ENCODE measurements at regions not wholly inside any gene's neighbourhood (a gene's known extent, or its start where the extent isn't known, plus 50 kb on each side); places are given as distances from the start of the nearest gene placed in this dataset.

DNA sequence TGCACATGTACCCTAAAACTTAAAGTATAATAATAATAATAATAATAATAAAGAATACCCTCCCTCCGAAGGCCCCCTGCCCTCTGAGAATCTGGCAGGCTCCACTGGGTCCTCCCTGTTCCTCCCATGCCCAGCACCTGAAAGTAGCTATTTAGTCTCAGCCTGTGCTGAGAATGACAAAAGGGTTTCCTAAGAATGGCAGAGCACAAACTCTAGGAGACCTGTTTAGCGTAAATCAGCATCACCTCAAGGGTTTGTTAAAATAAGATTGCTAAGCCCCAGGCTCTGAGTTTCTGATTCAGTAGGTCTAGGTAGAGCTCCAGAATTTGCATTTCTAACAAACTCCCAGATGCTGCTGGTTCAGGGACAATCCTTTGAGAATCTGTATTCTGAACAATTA lies 606.8 kb upstream of the CDH11 start:
- intact Hi-C loops (cut with DNase I): no loop called here
- peaks cover 0 to 9% (median 2%) of the 10 kb centered on the region in 4 donors for H3K9me3 ChIP-seq

DNA sequence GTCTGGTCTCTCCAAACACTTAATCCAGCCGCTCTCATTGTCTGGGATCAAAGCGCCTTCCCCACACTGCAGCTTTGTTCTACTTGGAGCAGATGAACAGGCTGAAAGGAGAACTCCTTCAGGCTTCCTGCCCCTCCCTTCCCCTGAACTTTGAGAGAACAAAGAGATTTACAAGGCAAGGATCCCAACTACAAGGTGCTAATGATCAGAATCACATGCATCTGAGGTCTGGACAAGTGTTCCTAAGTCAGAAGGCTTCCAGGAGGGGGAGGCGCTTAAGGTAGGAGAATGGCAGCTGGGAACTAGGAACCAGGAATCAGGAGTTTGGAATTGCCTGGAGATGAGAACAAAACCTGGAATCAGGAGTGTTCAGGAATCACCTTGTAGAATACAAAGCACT lies 606.3 kb upstream of the CDH11 start:
- no peak for TF ChIP-seq EP300 (IDR thresholded peaks at IDR 0.05)
- no peak for TF ChIP-seq POLR2AphosphoS5 (IDR thresholded peaks at IDR 0.05)
- TF ChIP-seq, protein P1, sequence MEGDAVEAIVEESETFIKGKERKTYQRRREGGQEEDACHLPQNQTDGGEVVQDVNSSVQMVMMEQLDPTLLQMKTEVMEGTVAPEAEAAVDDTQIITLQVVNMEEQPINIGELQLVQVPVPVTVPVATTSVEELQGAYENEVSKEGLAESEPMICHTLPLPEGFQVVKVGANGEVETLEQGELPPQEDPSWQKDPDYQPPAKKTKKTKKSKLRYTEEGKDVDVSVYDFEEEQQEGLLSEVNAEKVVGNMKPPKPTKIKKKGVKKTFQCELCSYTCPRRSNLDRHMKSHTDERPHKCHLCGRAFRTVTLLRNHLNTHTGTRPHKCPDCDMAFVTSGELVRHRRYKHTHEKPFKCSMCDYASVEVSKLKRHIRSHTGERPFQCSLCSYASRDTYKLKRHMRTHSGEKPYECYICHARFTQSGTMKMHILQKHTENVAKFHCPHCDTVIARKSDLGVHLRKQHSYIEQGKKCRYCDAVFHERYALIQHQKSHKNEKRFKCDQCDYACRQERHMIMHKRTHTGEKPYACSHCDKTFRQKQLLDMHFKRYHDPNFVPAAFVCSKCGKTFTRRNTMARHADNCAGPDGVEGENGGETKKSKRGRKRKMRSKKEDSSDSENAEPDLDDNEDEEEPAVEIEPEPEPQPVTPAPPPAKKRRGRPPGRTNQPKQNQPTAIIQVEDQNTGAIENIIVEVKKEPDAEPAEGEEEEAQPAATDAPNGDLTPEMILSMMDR (IDR thresholded peaks at IDR 0.05): no peak
- TF ChIP-seq POLR2A (IDR thresholded peaks at IDR 0.05; ENCODE audit: low read depth): no peak
- DNase-seq (ENCODE audit: extremely low spot score): no peak
- H3K4me3 ChIP-seq: no peak overlapping the region
- H3K27ac ChIP-seq (replicated peaks in 1 of 4): no peak overlapping the region
- peaks cover 0 to 9% (median 2%) of the 10 kb centered on the region in 4 donors for H3K9me3 ChIP-seq
- WGBS: 52% methylated on average over 3 of the region's 3 CpGs
- intact Hi-C loops (cut with DNase I): no loop called here
- H3K27me3 ChIP-seq: no peaks in the 10 kb centered on the region
- no peaks in the 10 kb centered on the region for H3K36me3 ChIP-seq
- peaks cover 0 to 11% (median 0%) of the 10 kb centered on the region in 4 donors for H3K4me1 ChIP-seq

More for the DNA sequence above, 606.8 kb upstream of the CDH11 start:
- WGBS: 90% methylated on average over 2 of the region's 2 CpGs
- no peaks in the 10 kb centered on the region for H3K36me3 ChIP-seq
- TF ChIP-seq EP300 (IDR thresholded peaks at IDR 0.05): no peak
- TF ChIP-seq, protein P1 (IDR thresholded peaks at IDR 0.05): no peak
- TF ChIP-seq POLR2AphosphoS5 (IDR thresholded peaks at IDR 0.05): no peak
- TF ChIP-seq POLR2A (IDR thresholded peaks at IDR 0.05; ENCODE audit: low read depth): no peak
- no peak for DNase-seq (ENCODE audit: extremely low spot score)
- no peak overlapping the region for H3K27ac ChIP-seq (replicated peaks in 1 of 4)
- no peak overlapping the region for H3K4me3 ChIP-seq
- H3K4me1 ChIP-seq: peaks cover 0 to 11% (median 0%) of the 10 kb centered on the region in 4 donors
- no peaks in the 10 kb centered on the region for H3K27me3 ChIP-seq

DNA sequence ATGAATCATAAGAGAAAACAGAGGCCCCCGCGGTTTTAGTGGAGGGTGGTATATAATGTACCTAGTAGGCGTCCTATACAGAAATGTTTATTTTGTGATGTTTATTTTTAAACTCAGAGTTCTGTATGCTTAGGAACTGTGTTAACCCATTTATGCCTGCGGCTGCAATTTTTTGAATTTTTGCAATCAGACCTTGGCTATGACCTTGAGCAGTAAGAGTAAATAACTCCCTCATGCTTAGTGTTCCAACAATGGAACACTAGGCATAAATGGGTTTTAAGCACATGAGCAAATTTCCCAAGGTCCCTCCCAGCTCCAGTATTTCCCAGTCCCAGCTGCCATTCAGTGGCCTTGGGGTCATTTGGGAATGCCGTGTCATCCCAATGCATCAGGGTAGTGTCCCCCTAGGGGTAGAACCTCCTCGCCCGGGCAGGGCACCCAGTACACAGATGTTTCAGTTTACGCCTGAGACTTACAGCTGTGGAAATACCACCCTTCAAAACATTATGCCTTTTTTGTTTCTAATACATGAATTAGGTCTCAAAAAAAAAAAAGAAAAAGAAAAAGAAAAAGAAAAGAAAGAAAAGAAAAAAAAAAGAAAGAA lies 605.8 kb upstream of the CDH11 start:
- intact Hi-C loops (cut with DNase I): no loop called here
- no peak for DNase-seq (ENCODE audit: extremely low spot score)
- Histone ChIP-seq H3K4me1 (peaks cover 0 to 11% (median 0%) of the 10 kb centered on the region in 4 donors), H3K9me3 (peaks cover 0 to 9% (median 2%) of the 10 kb centered on the region in 4 donors), H3K36me3 (no peaks in the 10 kb centered on the region), H3K27ac (replicated peaks in 1 of 4) (no peak overlapping the region), H3K27me3 (no peaks in the 10 kb centered on the region), H3K4me3 (no peak overlapping the region)
- TF ChIP-seq EP300 (IDR thresholded peaks at IDR 0.05): no peak
- no peak for TF ChIP-seq POLR2A (IDR thresholded peaks at IDR 0.05; ENCODE audit: low read depth)
- no peak for TF ChIP-seq POLR2AphosphoS5 (IDR thresholded peaks at IDR 0.05)
- TF ChIP-seq, protein P1 (IDR thresholded peaks at IDR 0.05): no peak
- 81% methylated on average over 8 of the region's 8 CpGs for WGBS

DNA sequence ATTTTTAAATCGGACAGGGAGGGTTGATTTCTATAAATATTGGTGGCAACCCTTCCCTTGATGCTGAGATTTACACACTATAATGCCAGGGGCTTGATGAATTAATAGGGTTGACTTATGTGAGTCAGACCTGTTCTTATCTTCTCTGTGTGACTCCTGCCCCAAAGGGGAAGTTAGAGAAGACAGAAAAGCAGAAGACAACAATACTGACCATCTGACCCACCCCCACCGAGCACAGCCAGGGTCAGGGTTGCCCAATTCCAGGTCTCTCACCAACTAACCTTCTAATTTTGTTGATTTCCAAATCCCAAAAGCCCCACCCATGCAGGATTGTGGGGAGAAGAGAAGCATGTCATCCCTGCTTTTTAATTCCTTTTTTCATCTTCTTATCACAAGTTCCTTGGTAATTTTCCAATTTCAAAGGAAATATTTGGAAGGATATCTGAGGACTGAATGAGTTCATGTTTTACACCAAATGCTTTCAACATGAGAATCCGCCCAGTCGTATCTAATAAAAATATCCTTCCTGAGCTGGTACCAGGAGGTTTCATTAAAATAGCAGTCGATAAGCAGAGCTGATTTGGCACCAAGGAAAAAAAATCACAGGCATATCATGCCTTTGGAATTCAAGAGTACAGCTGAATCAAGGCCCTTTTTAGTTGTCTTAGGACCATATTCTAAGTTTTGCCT lies 603.4 kb upstream of the CDH11 start:
- WGBS: 70% methylated on average over 5 of the region's 5 CpGs
- H3K4me3 ChIP-seq: no peak overlapping the region
- intact Hi-C loops (cut with DNase I): no loop called here
- no peak overlapping the region for H3K27ac ChIP-seq (replicated peaks in 1 of 4)
- H3K36me3 ChIP-seq: no peaks in the 10 kb centered on the region
- no peak for DNase-seq (ENCODE audit: extremely low spot score)
- no peaks in the 10 kb centered on the region for H3K27me3 ChIP-seq
- TF ChIP-seq POLR2AphosphoS5 (IDR thresholded peaks at IDR 0.05): no peak
- no peak for TF ChIP-seq EP300 (IDR thresholded peaks at IDR 0.05)
- no peak for TF ChIP-seq POLR2A (IDR thresholded peaks at IDR 0.05; ENCODE audit: low read depth)
- TF ChIP-seq, protein P1 (IDR thresholded peaks at IDR 0.05): no peak
- H3K9me3 ChIP-seq: peaks cover 0 to 9% (median 2%) of the 10 kb centered on the region in 4 donors
- peaks cover 0 to 11% (median 0%) of the 10 kb centered on the region in 4 donors for H3K4me1 ChIP-seq
